ENCODE measurements at regions not wholly inside any gene's neighbourhood (a gene's known extent, or its start where the extent isn't known, plus 50 kb on each side); places are given as distances from the start of the nearest gene placed in this dataset.

DNA sequence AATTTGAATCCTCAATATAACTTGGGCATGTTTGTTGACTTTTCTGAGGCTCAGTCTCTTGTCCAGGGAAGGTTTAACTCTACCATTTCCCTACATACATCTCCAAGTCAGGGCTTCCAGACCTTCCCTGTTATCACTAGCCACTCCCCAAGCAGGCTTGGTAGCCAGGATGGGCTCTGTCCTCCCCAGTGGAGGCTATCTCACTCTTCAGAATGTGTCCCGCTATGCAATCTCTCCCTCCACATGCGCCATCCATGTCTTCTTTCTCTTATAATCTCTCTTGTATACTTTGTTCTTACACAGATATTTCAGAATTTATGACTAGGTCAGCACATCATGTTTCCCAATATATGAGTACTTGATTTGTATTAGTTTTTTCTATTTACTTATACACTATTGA is 310.4 kb downstream of the HGF start:
- TF ChIP-seq, protein P1, sequence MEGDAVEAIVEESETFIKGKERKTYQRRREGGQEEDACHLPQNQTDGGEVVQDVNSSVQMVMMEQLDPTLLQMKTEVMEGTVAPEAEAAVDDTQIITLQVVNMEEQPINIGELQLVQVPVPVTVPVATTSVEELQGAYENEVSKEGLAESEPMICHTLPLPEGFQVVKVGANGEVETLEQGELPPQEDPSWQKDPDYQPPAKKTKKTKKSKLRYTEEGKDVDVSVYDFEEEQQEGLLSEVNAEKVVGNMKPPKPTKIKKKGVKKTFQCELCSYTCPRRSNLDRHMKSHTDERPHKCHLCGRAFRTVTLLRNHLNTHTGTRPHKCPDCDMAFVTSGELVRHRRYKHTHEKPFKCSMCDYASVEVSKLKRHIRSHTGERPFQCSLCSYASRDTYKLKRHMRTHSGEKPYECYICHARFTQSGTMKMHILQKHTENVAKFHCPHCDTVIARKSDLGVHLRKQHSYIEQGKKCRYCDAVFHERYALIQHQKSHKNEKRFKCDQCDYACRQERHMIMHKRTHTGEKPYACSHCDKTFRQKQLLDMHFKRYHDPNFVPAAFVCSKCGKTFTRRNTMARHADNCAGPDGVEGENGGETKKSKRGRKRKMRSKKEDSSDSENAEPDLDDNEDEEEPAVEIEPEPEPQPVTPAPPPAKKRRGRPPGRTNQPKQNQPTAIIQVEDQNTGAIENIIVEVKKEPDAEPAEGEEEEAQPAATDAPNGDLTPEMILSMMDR (IDR thresholded peaks at IDR 0.05): no peak
- TF ChIP-seq POLR2A (IDR thresholded peaks at IDR 0.05): no peak

Data from thyroid gland (tissue), 4 donors.